Ectodermal cell (in vitro differentiated cells): ENCODE measurements at regions not wholly inside any gene's neighbourhood (a gene's known extent, or its start where the extent isn't known, plus 50 kb on each side); places are given as distances from the start of the nearest gene placed in this dataset.

Experiments used
- H3K27ac ChIP-seq: 2 replicates; pipeline ENCODE4 v1.7.0; 2013; ENCODE audit warnings: mild to moderate bottlenecking, low read depth, low read length; ENCODE audit not compliant: insufficient read depth, poor library complexity, severe bottlenecking
- H3K27me3 ChIP-seq: 2 replicates; pipeline ENCODE4 v1.7.0; 2013; ENCODE audit warnings: mild to moderate bottlenecking, low read length; ENCODE audit not compliant: insufficient read depth, control insufficient read depth, poor library complexity, severe bottlenecking
- H3K36me3 ChIP-seq: one replicate; pipeline ENCODE4 v1.7.0; 2013; ENCODE audit warnings: low read length; ENCODE audit not compliant: control insufficient read depth, insufficient read depth
- H3K4me1 ChIP-seq: one replicate; pipeline ENCODE4 v1.7.0; 2013; ENCODE audit warnings: low read length; ENCODE audit not compliant: control insufficient read depth, insufficient read depth
- H3K4me3 ChIP-seq: 2 replicates; pipeline ENCODE4 v1.7.0; 2013; ENCODE audit warnings: low read depth, low read length, control low read depth; ENCODE audit not compliant: insufficient read depth
- H3K9me3 ChIP-seq: 2 replicates; pipeline ENCODE4 v1.7.0; 2013; ENCODE audit warnings: mild to moderate bottlenecking, low read length, moderate library complexity; ENCODE audit not compliant: control insufficient read depth
- WGBS, 2 experiments: methylation state at CpG; one replicate each; pipeline ENCODE4 v1.1.7; 2013; ENCODE audit warnings: missing lambda C conversion rate in 2 of 2; 5-methylcytosine and 5-hydroxymethylcytosine counted together

DNA sequence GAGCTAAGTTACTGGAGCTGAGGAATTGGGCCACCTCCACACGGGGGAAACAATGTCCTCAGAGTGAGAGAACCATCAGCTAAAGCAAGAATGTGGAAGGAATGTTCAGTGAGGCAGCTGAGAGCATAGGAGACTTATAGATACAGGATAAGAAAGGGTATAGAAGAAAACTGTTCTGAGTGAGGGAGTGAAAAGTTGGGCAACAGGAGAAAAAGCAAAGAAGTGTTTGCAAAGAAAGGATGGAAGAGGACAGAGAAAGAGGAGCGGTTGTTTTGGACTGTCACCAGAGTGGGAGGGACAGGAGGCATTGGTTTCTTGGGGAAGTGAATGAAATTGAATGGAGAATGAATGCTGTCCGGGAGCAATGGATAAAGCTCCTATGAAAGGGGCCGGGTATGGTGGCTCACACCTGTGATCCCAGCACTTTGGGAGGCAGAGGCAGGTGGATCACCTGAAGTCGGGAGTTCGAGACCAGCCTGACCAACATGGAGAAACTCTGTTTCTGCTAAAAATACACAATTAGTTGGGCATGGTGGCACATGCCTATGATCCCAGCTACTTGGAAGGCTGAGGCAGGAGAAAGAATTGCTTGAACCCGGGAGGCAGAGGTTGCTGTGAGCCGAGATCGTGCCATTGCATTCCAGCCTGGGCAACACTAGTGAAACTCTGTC, 296.5 kb downstream of the ADGB start:
- WGBS, 2 experiments = 84 to 85% methylated on average over 9 of the region's 9 CpGs
- Histone ChIP-seq H3K9me3 (no peaks in the 10 kb centered on the region), H3K27ac (no peak overlapping the region), H3K27me3 (no peaks in the 10 kb centered on the region), H3K4me1 (no peaks in the 10 kb centered on the region), H3K36me3 (no peaks in the 10 kb centered on the region), H3K4me3 (no peak overlapping the region)

DNA sequence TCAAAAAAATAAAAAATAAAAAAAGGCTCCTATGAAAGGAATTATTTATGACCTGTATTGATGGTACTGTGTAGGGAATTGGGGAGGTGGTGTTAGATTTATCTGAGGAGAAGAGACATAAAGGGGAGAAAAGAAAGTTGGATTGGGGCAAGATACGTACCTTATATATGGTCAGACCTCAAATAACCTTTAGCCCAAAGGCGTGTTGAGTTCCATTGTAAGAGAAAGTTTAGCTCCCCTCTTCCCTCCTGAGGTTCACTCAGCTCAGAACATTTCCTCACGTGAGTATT, 296.9 kb downstream of the ADGB start:
- H3K4me3 ChIP-seq = no peak overlapping the region
- H3K27me3 ChIP-seq = no peaks in the 10 kb centered on the region
- WGBS, 2 experiments = 56% methylated on average over 3 of the region's 3 CpGs
- H3K4me1 ChIP-seq = no peaks in the 10 kb centered on the region
- H3K27ac ChIP-seq = no peak overlapping the region
- H3K36me3 ChIP-seq = no peaks in the 10 kb centered on the region
- H3K9me3 ChIP-seq = no peaks in the 10 kb centered on the region

DNA sequence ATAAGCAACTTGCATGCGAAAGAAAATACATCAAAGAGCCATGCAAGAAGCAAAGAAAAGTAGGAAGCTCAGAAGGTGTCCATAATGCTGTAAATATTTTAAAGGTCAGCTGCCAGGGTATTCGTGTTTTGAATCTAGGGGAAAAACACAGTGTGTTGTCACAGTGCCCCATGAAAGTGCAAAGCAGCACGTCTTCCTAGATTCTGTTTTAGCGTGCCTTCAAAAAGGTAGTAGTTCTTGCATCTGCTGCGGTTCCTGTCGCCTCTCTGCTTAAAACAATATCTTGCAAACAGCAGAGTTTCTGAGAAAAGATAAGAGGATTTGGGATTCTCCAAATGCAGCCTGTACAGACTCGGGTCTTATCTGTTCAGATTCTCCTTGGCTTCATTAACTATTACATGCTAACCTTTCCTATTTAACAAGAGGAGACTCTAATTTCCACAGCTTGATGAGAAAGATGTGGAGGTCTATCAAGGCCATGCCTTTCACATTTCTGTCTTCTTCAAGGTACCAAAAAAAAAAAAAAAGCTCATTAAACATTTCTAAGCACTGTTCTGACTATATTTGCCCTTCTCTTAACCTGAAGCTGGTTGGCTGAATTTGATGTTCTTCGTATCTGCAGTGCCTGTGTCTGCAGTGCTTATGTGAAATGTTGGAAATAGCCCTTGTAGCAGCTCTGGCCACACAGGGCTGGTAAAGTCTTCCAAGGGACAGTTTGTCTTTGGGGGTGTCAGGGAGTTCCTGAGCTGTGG, 297.5 kb downstream of the ADGB start:
- no peak overlapping the region for H3K4me3 ChIP-seq
- H3K9me3 ChIP-seq = no peaks in the 10 kb centered on the region
- H3K36me3 ChIP-seq = no peaks in the 10 kb centered on the region
- 91 to 92% methylated on average over 8 of the region's 8 CpGs for WGBS, 2 experiments
- H3K4me1 ChIP-seq = no peaks in the 10 kb centered on the region
- H3K27ac ChIP-seq = no peak overlapping the region
- no peaks in the 10 kb centered on the region for H3K27me3 ChIP-seq

DNA sequence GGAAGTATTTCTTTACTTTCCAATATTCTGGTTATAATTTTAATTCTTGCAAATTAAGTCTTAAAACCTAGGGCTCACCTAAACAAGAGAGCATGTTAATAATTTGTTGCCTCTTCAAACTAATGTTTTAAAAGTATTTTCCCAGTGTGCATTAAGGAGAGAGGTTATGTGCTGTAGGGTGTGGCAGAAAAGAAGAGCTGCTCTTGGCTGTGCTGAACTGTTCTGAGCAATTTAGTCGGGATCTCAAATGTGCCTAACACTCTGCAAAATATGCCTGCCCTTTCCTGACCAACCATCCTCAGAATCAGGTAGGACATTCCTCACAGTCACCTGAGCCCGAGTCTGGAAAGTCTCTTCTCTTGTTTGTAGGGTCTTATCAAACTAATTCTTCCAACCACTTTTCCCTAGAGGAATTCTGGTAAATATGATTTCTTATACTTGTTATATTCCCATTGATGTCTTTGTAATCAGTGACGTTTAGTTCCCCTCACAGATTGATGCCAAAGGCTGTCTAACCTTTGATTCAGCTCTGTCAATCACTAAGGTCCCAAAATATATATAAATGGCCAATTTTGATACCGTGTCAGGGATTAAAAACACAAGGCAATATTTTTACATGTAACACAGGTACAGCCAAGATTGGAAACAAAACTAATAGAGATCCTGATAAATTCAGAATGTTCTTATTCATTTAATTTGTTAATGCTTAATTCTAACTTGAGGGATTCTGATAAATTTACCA, 298.4 kb downstream of the ADGB start:
- H3K27me3 ChIP-seq = no peaks in the 10 kb centered on the region
- WGBS, 2 experiments = 91 to 93% methylated on average over 4 of the region's 4 CpGs
- H3K9me3 ChIP-seq = no peaks in the 10 kb centered on the region
- H3K4me3 ChIP-seq = no peak overlapping the region
- H3K4me1 ChIP-seq = no peaks in the 10 kb centered on the region
- H3K36me3 ChIP-seq = no peaks in the 10 kb centered on the region
- H3K27ac ChIP-seq = no peak overlapping the region

DNA sequence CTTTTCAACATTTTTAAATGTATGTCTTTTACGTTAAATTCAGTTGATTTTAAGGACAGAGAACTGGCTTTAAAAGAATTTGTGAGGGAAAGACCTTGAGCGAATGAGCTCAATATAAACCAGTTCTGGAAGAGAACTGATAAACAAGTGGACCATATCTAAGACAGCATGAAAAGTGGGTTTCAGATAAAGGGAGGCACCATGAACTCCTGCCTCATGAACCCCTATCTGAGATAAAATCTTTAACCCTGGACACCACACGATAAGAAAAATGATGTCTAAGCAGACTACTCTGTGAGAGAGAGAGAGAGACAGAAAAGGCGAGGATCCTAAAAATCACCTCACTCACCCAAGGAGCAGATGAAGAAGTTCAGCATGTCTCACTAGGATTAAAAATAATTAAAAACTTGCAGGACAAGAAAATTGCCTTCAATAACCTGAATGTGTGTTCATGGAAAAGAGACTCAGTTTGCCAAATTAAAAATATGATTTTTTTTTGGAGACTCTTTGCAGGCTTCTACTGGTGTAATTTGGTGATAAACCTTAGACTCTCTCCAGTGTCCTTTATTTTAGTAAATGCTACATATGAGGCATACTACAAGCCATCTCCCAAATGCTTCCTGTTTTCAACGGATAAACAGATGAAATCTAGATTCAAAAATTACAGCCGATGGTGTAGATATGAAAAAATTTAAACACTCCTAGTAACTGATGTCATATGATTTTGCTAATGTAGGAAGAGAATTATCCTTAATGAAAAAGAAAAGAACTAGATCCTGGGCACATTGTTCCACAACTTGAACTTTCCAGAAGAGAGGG, 299.5 kb downstream of the ADGB start:
- Histone ChIP-seq H3K4me3 (no peak overlapping the region), H3K4me1 (no peaks in the 10 kb centered on the region), H3K27ac (no peak overlapping the region), H3K9me3 (no peaks in the 10 kb centered on the region), H3K27me3 (no peaks in the 10 kb centered on the region), H3K36me3 (no peaks in the 10 kb centered on the region)
- 91 to 98% methylated on average over 3 to 6 of the region's 6 CpGs for WGBS, 2 experiments

DNA sequence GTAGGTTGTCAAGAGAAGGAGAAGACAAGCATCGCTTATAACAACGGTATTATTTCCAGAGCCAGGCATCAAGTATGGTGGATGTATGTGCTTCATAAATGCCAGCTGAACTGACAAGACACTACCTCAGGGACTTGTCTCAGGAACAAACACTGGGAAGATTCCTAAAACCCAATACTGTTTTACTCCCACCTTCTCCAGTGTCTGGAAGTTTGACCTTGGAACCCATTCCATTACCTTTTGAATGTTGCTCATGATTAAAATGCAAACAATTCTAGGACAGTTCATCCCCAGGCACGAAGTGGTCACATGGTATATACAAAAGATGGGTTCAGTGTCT, 300.1 kb downstream of the ADGB start:
- H3K4me1 ChIP-seq = no peaks in the 10 kb centered on the region
- no peaks in the 10 kb centered on the region for H3K9me3 ChIP-seq
- no peak overlapping the region for H3K4me3 ChIP-seq
- WGBS, 2 experiments = 92 to 100% methylated on average over 3 of the region's 3 CpGs
- no peaks in the 10 kb centered on the region for H3K36me3 ChIP-seq
- H3K27ac ChIP-seq = no peak overlapping the region
- H3K27me3 ChIP-seq = no peaks in the 10 kb centered on the region

DNA sequence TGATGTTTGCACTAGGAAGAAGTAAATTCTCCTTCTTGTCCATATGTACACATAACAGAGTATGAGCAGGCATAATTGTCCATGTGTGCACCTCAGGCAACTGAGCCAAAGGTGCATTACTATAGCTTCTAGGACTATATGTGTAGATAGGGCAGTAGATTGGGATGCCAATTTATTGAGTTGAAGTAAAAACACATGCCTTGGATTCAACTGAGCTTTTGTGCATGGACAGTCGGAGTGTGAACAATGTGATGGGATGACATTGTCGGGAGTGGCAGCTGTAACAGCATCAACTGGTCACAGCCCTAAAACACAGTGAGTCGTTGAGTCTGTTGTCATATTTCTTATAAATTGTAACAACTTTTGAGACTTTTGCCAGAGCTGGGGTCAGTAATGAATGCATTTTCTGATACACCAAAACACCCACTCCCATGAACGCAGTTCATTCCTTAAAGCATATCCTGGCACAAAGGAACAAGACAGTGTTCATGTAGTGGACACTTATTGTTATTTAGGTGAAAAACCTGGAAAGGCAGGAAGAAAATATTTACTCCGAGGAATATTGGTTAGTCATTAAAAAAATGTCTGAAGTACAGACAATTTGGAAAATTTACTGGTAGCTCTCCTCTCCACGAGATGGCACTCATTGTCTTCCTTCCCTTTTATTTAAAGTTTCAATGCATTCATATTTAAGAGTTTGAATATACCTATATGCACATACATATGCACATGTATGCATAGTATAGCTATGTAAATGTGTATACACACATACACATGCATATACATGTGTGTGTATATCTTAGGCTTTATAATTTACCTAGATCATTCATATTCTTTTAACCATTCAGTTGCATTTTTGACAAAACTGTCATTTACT, 302.0 kb upstream of the STXBP5 start:
- no peak overlapping the region for H3K4me3 ChIP-seq
- H3K27ac ChIP-seq = no peak overlapping the region
- H3K4me1 ChIP-seq = no peaks in the 10 kb centered on the region
- no peaks in the 10 kb centered on the region for H3K36me3 ChIP-seq
- WGBS, 2 experiments = 95% methylated on average over 5 of the region's 6 CpGs
- no peaks in the 10 kb centered on the region for H3K9me3 ChIP-seq
- H3K27me3 ChIP-seq = no peaks in the 10 kb centered on the region

DNA sequence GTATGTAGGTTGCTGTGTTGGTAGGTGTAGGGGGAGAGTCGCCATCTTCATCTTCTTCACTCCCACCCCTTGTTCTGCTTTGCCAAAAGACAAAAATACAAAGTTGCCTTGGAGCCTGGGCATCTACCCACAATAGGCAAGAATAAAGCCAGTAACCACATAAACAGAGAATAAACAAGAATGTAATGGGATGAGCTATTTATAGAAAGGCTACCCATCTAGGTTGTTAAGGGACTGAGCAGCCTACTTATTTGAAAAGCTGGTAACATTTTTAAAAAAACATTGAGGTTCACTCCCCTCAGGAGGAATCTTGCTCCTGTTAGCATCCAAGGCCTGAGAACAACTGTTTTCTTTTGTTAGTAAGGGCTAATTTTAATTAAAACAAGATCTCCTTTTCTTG, 301.4 kb upstream of the STXBP5 start:
- no CpG with 5 or more reads among the region's 1 CpG for WGBS, 2 experiments
- H3K27me3 ChIP-seq = no peaks in the 10 kb centered on the region
- no peaks in the 10 kb centered on the region for H3K36me3 ChIP-seq
- no peaks in the 10 kb centered on the region for H3K4me1 ChIP-seq
- H3K4me3 ChIP-seq = no peak overlapping the region
- no peaks in the 10 kb centered on the region for H3K9me3 ChIP-seq
- H3K27ac ChIP-seq = no peak overlapping the region

DNA sequence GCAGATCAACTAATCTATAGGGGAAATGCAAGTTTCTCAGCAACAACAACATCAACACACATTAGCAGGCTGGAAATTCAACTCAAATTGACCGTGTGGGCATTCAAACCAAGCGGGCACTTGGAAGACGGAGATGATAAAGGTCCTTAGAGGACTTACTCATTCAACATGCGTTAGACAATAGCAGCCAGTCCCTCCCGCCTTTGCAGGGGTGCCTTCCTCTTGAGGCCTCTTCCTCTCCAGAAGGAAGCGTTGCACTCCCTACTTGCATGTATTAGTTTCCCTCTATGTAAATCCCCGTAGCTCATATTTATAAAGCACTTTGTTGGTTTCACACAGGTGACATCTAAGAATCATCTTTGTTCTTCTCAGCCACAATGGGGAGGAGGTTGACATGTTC, 300.8 kb upstream of the STXBP5 start:
- no peak overlapping the region for H3K4me3 ChIP-seq
- H3K4me1 ChIP-seq = no peaks in the 10 kb centered on the region
- H3K9me3 ChIP-seq = no peaks in the 10 kb centered on the region
- H3K36me3 ChIP-seq = no peaks in the 10 kb centered on the region
- no peaks in the 10 kb centered on the region for H3K27me3 ChIP-seq
- no peak overlapping the region for H3K27ac ChIP-seq
- 88 to 91% methylated on average over 7 of the region's 7 CpGs for WGBS, 2 experiments
